ENCODE measurements at regions not wholly inside any gene's neighbourhood (a gene's known extent, or its start where the extent isn't known, plus 50 kb on each side); places are given as distances from the start of the nearest gene placed in this dataset.

- Histone ChIP-seq H3K27ac (replicated peaks) (no peak overlapping the region), H3K36me3 (no peaks in the 10 kb centered on the region), H3K9me3 (replicated peaks) (no peaks in the 10 kb centered on the region), H3K4me3 (no peak overlapping the region), H3K27me3 (ENCODE audit: low read depth) (peaks cover 17% of the 10 kb centered on the region), H3K4me1 (no peaks in the 10 kb centered on the region)
- intact Hi-C loops (cut with micrococcal nuclease): no loop called here
- no peak for DNase-seq
- TF ChIP-seq CTCF (IDR thresholded peaks at IDR 0.05; ENCODE audit: borderline replicate concordance): no peak
Observed at GRCh38 chr15:70545526-70545925, 217.8 kb downstream of the UACA start.

GRCh38 chr15:70541511-70541910 lies 221.8 kb downstream of the UACA start:
- no peak for DNase-seq
- no peak overlapping the region for H3K27ac ChIP-seq (replicated peaks)
- no peak overlapping the region for H3K4me3 ChIP-seq
- no peaks in the 10 kb centered on the region for H3K36me3 ChIP-seq
- intact Hi-C loops (cut with micrococcal nuclease): no loop called here
- peaks cover 55% of the 10 kb centered on the region for H3K27me3 ChIP-seq (ENCODE audit: low read depth)
- TF ChIP-seq CTCF (IDR thresholded peaks at IDR 0.05; ENCODE audit: borderline replicate concordance): no peak
- no peaks in the 10 kb centered on the region for H3K9me3 ChIP-seq (replicated peaks)
- H3K4me1 ChIP-seq: no peaks in the 10 kb centered on the region

- intact Hi-C loops (cut with micrococcal nuclease): no loop called here
- Histone ChIP-seq H3K9me3 (replicated peaks) (no peaks in the 10 kb centered on the region), H3K27me3 (ENCODE audit: low read depth) (peaks cover 66% of the 10 kb centered on the region), H3K27ac (replicated peaks) (no peak overlapping the region), H3K4me1 (no peaks in the 10 kb centered on the region), H3K4me3 (no peak overlapping the region), H3K36me3 (no peaks in the 10 kb centered on the region)
- TF ChIP-seq CTCF (IDR thresholded peaks at IDR 0.05; ENCODE audit: borderline replicate concordance): no peak
- DNase-seq: no peak
Observed at GRCh38 chr15:70539912-70540530, 223.3 kb downstream of the UACA start.

- H3K36me3 ChIP-seq: no peaks in the 10 kb centered on the region
- no peaks in the 10 kb centered on the region for H3K4me1 ChIP-seq
- H3K4me3 ChIP-seq: no peak overlapping the region
- peaks cover 66% of the 10 kb centered on the region for H3K27me3 ChIP-seq (ENCODE audit: low read depth)
- DNase-seq: no peak
- intact Hi-C loops (cut with micrococcal nuclease): no loop called here
- no peak for TF ChIP-seq CTCF (IDR thresholded peaks at IDR 0.05; ENCODE audit: borderline replicate concordance)
- no peak overlapping the region for H3K27ac ChIP-seq (replicated peaks)
- H3K9me3 ChIP-seq (replicated peaks): no peaks in the 10 kb centered on the region
Observed at GRCh38 chr15:70539409-70539808, 223.9 kb downstream of the UACA start.

- no peak for DNase-seq
- Histone ChIP-seq H3K27ac (replicated peaks) (no peak overlapping the region), H3K4me1 (no peaks in the 10 kb centered on the region), H3K36me3 (no peaks in the 10 kb centered on the region), H3K27me3 (ENCODE audit: low read depth) (peaks cover 73% of the 10 kb centered on the region), H3K4me3 (no peak overlapping the region), H3K9me3 (replicated peaks) (no peaks in the 10 kb centered on the region)
- TF ChIP-seq CTCF (IDR thresholded peaks at IDR 0.05; ENCODE audit: borderline replicate concordance): no peak
- intact Hi-C loops (cut with micrococcal nuclease): no loop called here
Observed at GRCh38 chr15:70538278-70538677, 225.1 kb downstream of the UACA start.

Measured in left ventricle myocardium inferior (tissue), 1 donor.